HG02840 (cell line): ENCODE measurements at regions not wholly inside any gene's neighbourhood (a gene's known extent, or its start where the extent isn't known, plus 50 kb on each side); places are given as distances from the start of the nearest gene placed in this dataset.
"Not testable (repeated sequence)": the region's sequence is repeated elsewhere in the genome, so short reads cannot be mapped to it uniquely, and the experiment has no call there.

ENCODE experiments used
- ATAC-seq: cut with Tn5 transposase; IDR thresholded peaks from one replicate; pipeline ENCODE4 v1.9.1; 2021; ENCODE audit warnings: mild to moderate bottlenecking, moderate library complexity, moderate number of reproducible peaks; ENCODE audit not compliant: unreplicated experiment, low FRiP score

- no peak for ATAC-seq
Measured at GRCh38 chr2:175439416-175439815, 257.9 kb upstream of the ATP5MC3 start.

DNA sequence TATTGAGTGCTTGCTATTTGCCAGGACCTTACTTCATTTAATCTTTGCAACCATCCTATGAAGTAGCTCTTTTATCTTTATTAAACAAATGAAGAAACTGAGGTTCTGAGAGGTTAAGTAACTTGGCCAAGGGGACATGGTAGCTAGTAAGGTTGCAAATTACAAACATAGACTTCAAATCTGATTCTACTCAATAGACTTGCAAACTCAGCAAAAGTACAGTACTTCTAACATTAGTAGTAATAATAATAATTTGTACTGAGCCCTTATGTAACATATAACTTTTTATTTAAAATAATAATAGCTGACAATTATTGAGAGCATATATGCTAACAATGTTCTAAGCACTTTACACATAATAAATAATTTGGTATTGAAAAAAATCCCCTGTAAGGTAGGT is 255.7 kb upstream of the ATP5MC3 start:
- ATAC-seq, result no peak

GRCh38 chr2:175436076-175436475 is 254.6 kb upstream of the ATP5MC3 start:
- ATAC-seq, result no peak

DNA sequence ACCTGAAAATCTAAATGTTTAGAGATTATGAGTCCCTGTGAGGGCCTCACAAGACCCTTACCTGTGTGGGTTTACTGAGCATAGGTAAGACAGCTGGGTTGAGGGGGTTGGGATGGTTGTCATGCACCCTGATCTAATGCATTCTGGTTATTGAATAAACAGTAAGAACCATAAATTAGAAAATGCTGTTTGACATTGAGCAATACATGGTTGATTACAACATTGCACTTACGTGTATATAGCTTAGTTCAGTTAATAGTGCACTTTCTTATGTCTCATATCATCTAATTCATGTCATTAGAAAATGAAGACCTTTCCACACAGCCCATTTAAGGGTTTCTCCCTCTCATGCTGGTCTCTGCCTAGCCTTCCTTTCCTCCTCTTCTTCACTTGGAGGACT is 253.5 kb upstream of the ATP5MC3 start:
- no peak for ATAC-seq

- no peak for ATAC-seq
Measured at GRCh38 chr2:175432793-175433192, 251.3 kb upstream of the ATP5MC3 start.

- ATAC-seq, result no peak
Measured at GRCh38 chr2:175432021-175432420, 250.5 kb upstream of the ATP5MC3 start.

GRCh38 chr2:175431101-175431946 is 249.8 kb upstream of the ATP5MC3 start:
- no peak for ATAC-seq

- ATAC-seq, result no peak
Measured at GRCh38 chr2:175430236-175430635, 248.7 kb upstream of the ATP5MC3 start.

- no peak for ATAC-seq
Measured at GRCh38 chr2:175418224-175418835, 236.8 kb upstream of the ATP5MC3 start.

DNA sequence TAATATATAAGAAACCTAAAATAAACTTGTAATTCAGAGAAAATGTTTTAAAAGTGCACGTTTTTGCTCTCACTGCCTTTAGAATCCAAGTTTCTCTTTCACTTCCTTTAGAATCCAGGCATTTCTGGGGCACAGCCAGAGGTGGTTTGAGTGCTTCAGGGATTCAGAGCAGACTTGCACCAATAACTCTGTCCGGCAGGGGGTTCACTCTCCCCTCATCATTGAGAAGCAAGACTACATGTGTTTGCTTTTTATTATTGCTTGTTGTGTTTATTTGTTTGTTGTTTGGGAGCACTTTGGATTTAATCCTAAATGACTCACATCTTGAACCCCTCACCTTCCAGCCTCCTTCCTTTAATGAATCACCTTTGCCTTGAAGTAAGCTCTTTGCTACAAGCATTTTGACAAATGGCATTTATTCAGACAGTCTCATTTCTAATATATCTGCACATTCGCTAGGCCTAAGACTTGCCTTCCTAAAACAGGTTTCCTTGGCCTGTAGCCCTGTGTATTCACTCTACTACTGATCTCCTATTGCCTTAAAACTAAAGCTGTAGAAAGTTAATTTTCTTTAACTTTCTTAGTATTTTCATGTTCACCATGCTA is 233.5 kb upstream of the ATP5MC3 start:
- ATAC-seq, result no peak

DNA sequence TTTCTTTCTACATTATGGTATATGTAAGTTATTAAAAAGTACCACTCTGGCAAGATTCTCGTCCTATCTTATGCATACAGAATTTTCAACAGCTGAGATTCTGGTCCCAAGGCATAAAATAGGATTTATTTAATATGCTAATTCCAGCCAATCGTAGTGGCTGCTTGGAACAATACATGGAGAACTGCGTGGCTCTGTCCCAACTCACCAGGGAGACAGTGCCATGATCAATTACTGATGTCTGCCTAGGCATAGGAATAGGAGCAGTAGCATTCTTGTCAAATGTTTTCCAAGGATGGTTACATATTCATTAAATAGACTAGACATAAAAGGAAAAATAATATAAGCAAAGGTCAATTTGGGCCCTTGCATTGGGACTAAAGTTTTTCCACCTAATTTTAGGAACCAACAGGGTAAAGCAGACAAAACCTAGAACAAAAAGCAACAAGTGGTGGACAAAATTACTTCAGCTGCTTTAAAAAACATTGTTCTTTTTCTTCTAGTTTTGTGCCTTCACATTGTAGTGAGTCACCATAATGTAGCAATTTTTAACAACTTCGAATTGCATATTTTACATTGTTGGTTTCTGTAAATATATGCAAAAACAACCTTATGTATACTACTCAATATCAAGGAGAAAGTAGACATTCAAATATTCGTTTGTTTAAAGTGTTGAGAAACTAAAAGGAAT is 232.8 kb upstream of the ATP5MC3 start:
- ATAC-seq, result no peak

GRCh38 chr2:175410941-175411340 is 229.4 kb upstream of the ATP5MC3 start:
- not testable (repeated sequence) for ATAC-seq

DNA sequence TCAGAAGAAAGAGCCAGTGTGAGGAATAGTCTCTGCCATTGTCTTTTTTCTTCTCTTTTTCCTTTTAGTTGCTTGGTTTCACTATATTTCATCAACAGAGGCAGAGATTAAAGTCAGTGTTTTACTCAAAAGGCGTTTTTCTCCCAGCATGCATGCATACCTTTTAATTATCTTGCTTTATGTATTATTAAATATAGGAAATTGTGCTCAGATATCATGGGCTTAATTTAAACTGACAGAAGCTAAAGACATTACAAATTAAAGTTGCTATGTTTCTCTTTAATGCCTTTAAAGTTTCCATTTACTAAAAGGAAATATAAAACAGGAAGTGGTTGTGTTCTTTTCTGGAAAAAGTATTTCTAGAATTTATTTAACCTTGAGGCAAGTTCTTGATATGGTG is 223.3 kb upstream of the ATP5MC3 start:
- ATAC-seq, result no peak

DNA sequence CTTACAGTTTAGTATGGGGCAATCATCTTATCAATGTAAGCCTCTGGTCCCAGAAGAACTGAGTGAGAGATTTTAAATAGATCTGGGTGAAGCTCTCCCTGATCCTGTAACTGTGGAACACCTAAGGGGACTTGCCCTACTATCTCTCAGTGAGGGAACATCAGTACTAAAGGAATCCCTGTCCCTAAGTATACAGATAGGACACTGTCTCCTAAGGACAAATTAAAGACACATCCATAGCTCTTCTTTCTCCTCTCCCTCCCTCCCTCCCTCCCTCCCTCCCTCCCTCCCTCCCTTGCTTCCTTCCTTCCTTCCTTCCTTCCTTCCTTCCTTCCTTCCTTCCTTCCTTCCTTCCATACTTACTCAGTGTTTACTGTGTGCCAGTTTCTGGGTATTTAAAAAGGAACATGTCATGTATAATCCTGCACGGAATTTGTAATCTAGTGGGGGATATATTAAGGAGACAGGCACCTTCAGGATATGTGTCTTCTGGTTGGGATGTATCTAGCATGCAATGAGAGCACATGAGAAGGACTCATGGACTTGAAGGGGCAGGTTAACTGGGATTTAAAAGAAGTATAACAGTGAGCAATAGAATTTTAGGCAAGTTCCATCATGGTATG is 222.2 kb upstream of the ATP5MC3 start:
- no peak for ATAC-seq

DNA sequence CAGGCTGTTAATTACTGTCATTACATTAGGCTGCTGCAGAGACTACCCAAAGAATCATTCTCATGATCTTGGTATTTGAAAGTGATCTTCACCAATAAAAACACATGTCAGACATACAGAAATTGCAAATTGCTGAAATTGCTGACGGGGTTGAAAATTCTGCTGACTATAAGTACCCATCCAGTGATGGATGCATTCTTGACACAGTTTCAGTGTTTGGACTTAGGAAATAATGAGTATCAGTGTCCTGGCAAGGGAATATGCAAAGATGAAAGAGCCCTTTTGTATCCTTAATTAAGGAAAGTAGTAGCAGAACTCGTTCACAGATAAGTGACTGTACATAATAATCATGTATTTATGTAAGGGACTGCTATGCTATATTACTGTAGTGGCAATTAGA is 221.1 kb upstream of the ATP5MC3 start:
- ATAC-seq, result no peak

DNA sequence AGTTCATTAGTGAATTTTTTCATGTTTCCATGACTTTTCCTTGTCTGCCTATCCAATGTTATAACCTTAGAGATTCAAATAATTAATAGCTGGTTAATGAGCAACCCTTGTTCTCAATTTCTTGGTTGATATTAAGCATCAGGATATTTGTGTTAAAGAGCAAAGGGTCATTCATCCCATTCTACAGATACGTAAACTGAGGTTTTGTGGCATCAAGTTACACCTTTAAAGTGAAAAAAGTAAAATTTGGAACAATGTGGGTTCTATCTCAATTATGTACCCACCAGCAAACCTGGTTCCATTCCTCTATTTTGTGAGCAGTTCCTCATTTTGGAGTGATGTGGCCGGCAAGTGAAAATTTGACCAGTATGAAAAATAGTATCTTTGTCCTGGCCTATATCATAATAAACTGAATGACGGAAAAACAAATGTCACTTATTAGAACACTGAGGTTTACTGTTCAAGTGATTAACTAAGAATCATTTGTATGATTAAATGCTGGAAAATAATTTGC is 220.5 kb upstream of the ATP5MC3 start:
- no peak for ATAC-seq

DNA sequence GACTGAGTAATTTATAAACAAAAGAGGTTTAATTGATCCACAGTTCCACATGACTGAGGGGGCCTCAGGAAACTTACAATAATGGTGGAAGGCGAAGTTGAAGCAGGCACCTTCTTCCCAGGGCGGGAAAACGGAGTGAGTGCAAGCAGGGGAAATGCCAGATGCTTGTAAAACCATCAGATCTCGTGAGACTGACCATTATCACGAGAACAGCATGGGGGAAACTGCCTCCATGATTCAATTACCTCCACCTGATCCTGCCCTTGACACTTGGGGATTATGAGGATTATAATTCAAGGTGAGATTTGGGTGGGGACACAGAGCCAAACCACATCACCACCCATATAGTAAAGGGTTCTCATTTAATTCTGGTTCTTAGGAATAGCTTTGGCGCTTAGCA is 219.5 kb upstream of the ATP5MC3 start:
- ATAC-seq, result no peak

DNA sequence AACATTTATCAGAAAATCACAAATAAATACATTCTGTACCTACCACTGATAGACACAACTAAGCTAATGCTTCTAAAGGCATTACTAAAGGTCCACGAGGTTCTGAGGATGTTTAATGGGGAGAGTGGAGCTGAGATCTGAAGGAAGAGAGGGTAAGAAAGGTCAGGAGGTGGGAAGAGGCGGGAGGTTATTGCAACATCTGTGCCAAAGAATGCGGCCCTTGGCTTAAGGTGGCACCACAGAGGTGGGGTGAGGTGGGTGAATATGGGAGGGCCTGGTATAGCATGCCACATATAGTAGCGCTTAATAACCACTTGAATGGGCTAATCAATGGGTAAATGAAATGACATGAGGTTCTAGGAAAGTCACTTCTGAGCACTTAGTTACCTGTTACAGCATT is 217.8 kb upstream of the ATP5MC3 start:
- ATAC-seq, result no peak

DNA sequence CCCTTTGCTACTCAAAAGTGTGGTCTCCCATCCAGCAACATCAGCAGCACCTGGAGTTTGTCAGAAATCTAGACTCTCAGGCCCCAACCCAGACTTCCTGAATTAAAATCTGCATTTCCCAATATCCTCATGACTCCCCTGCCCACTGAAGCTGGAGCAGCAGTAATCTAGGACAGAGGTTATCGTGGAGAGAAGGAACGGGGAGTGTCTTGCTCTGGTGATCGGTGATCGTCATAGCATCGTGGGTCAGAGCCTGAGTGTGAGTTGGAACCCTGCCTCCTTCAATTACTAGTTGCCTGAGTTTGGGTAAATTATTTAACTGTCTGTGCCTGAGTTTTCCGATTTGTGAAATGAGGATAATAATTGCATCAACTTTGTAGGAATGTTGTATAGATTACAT is 217.3 kb upstream of the ATP5MC3 start:
- no peak for ATAC-seq

GRCh38 chr2:175396696-175397095 is 215.2 kb upstream of the ATP5MC3 start:
- ATAC-seq, result no peak
